Neural progenitor cell (in vitro differentiated cells): ENCODE measurements at regions not wholly inside any gene's neighbourhood (a gene's known extent, or its start where the extent isn't known, plus 50 kb on each side); places are given as distances from the start of the nearest gene placed in this dataset.

ENCODE experiments used
- DNase-seq: peaks from one replicate; pipeline ENCODE4 v3.0.0-alpha.2; 2016; ENCODE audit warnings: low spot score
- H2AFZ ChIP-seq: fragments of 200-600 bp; sonication (generic); replicated peaks from 2 replicates; pipeline ENCODE4 v1.6.1; 2016; ENCODE audit warnings: antibody characterized with exemption
- H3F3A ChIP-seq: fragments of 200-600 bp; sonication (generic); 2 replicates; pipeline ENCODE4 v1.6.1; 2016; ENCODE audit warnings: antibody characterized with exemption, low read depth
- H3K27ac ChIP-seq: fragments of 200-600 bp; sonication (generic); 2 replicates; pipeline ENCODE4 v1.5.1; 2016; ENCODE audit warnings: mild to moderate bottlenecking
- H3K27me3 ChIP-seq: fragments of 200-600 bp; sonication (generic); 2 replicates; pipeline ENCODE4 v1.6.1; 2016; ENCODE audit warnings: mild to moderate bottlenecking, moderate library complexity
- H3K36me3 ChIP-seq: fragments of 200-600 bp; sonication (generic); 2 replicates; pipeline ENCODE4 v1.5.1; 2016
- H3K4me1 ChIP-seq: fragments of 200-600 bp; sonication (generic); 2 replicates; pipeline ENCODE4 v1.6.1; 2016; ENCODE audit warnings: mixed run types
- H3K4me2 ChIP-seq: fragments of 200-600 bp; sonication (generic); 2 replicates; pipeline ENCODE4 v1.6.1; 2016
- H3K4me3 ChIP-seq: fragments of 200-600 bp; sonication (generic); 2 replicates; pipeline ENCODE4 v1.5.1; 2016
- H3K79me2 ChIP-seq: fragments of 200-600 bp; sonication (generic); 2 replicates; pipeline ENCODE4 v1.6.1; 2016; ENCODE audit warnings: low read depth
- H3K9ac ChIP-seq: fragments of 200-600 bp; sonication (generic); 2 replicates; pipeline ENCODE4 v1.6.1; 2016
- H3K9me3 ChIP-seq: fragments of 200-600 bp; sonication (generic); 2 replicates; pipeline ENCODE4 v1.5.1; 2016; ENCODE audit warnings: low read depth
- H4K20me1 ChIP-seq: fragments of 200-600 bp; sonication (generic); 2 replicates; pipeline ENCODE4 v1.6.1; 2016; ENCODE audit warnings: low read depth
- H3K27ac Mint-ChIP-seq: 3 replicates; pipeline ENCODE4 v1.8.0; 2021; ENCODE audit warnings: mixed read lengths
- H3K27me3 Mint-ChIP-seq: 2 replicates; pipeline ENCODE4 v1.8.0; 2022; ENCODE audit warnings: low read depth, mild to moderate bottlenecking, inconsistent platforms, moderate library complexity, mixed read lengths; ENCODE audit not compliant: insufficient read depth
- H3K36me3 Mint-ChIP-seq: 3 replicates; pipeline ENCODE4 v1.8.0; 2021; ENCODE audit warnings: mixed read lengths
- H3K4me1 Mint-ChIP-seq: 3 replicates; pipeline ENCODE4 v1.8.0; 2021; ENCODE audit warnings: mixed read lengths
- H3K4me3 Mint-ChIP-seq: 3 replicates; pipeline ENCODE4 v1.8.0; 2021; ENCODE audit warnings: mild to moderate bottlenecking, moderate library complexity, mixed read lengths
- H3K9me3 Mint-ChIP-seq: 3 replicates; pipeline ENCODE4 v1.8.0; 2020; ENCODE audit warnings: mixed read lengths
- CTCF ChIP-seq: fragments of 200-600 bp; sonication (generic); IDR thresholded peaks from 2 replicates; pipeline ENCODE4 v1.5.1; 2017; ENCODE audit warnings: antibody characterized with exemption, mild to moderate bottlenecking
- EZH2 ChIP-seq: fragments of 200-600 bp; sonication (generic); IDR thresholded peaks from 2 replicates; pipeline ENCODE4 v1.6.1; 2017; ENCODE audit warnings: antibody characterized with exemption, mild to moderate bottlenecking, moderate library complexity
- EZH2phosphoT487 ChIP-seq: fragments of 200-600 bp; sonication (generic); IDR thresholded peaks from 2 replicates; pipeline ENCODE4 v1.6.1; 2017; ENCODE audit warnings: antibody characterized with exemption

GRCh38 chr17:69900101-69900500 lies 174.9 kb upstream of the KCNJ16 start:
- DNase-seq = no peak
- Histone ChIP-seq H3K27me3 (no peaks in the 10 kb centered on the region), H2AFZ (no peak overlapping the region), H3K4me2 (no peak overlapping the region), H3K36me3 (no peaks in the 10 kb centered on the region), H3F3A (no peaks in the 10 kb centered on the region), H3K9me3 (no peaks in the 10 kb centered on the region), H3K79me2 (no peaks in the 10 kb centered on the region), H3K4me1 (no peaks in the 10 kb centered on the region), H3K9ac (no peak overlapping the region), H4K20me1 (no peaks in the 10 kb centered on the region), H3K4me3 (no peak overlapping the region), H3K27ac (no peak overlapping the region)
- H3K4me1 Mint-ChIP-seq = no peaks in the 10 kb centered on the region
- no peak overlapping the region for H3K27ac Mint-ChIP-seq
- no peaks in the 10 kb centered on the region for H3K9me3 Mint-ChIP-seq
- no peaks in the 10 kb centered on the region for H3K27me3 Mint-ChIP-seq
- TF ChIP-seq EZH2phosphoT487 (no peak), CTCF (no peak)
- no peak overlapping the region for H3K4me3 Mint-ChIP-seq
- no peaks in the 10 kb centered on the region for H3K36me3 Mint-ChIP-seq

DNA sequence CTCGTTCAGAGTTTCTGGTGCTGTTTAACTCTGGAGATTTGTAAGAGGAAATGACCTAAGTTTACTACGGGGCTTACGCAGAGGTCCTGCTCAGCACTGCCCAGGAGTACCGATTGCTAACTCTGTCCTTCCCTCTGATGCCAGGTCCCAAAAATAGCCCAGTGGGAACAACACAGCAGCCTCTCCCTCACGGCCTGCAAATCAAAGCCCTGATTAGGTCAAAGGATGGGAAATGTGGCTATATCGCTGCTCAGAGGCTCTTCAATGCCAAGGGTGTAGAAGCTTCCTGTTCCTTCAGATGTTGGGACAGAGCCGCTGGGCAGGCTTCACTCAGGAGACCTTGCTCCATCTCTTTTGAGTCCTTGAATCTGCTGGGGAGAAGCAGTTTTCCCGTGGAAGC lies 174.2 kb upstream of the KCNJ16 start:
- H3K4me3 Mint-ChIP-seq = no peak overlapping the region
- H3K27ac ChIP-seq = no peak overlapping the region
- H3K27me3 Mint-ChIP-seq = no peaks in the 10 kb centered on the region
- H3K4me2 ChIP-seq = no peak overlapping the region
- no peaks in the 10 kb centered on the region for H4K20me1 ChIP-seq
- TF ChIP-seq EZH2 (no peak), EZH2phosphoT487 (no peak), CTCF (no peak)
- no peak overlapping the region for H3K4me3 ChIP-seq
- no peaks in the 10 kb centered on the region for H3K9me3 ChIP-seq
- no peaks in the 10 kb centered on the region for H3K36me3 ChIP-seq
- no peaks in the 10 kb centered on the region for H3K4me1 Mint-ChIP-seq
- H3K27ac Mint-ChIP-seq = no peak overlapping the region
- no peaks in the 10 kb centered on the region for H3F3A ChIP-seq
- H3K4me1 ChIP-seq = no peaks in the 10 kb centered on the region
- no peaks in the 10 kb centered on the region for H3K9me3 Mint-ChIP-seq
- no peaks in the 10 kb centered on the region for H3K36me3 Mint-ChIP-seq
- no peaks in the 10 kb centered on the region for H3K27me3 ChIP-seq
- H3K9ac ChIP-seq = no peak overlapping the region
- no peaks in the 10 kb centered on the region for H3K79me2 ChIP-seq
- no peak for DNase-seq
- no peak overlapping the region for H2AFZ ChIP-seq

- H3K9me3 ChIP-seq = no peaks in the 10 kb centered on the region
- TF ChIP-seq EZH2 = no peak
- no peak for TF ChIP-seq EZH2phosphoT487
- TF ChIP-seq CTCF = no peak
Measured at GRCh38 chr17:69906306-69906705, 168.7 kb upstream of the KCNJ16 start.

More at GRCh38 chr17:69906306-69906705, 168.7 kb upstream of the KCNJ16 start:
- Histone ChIP-seq H3K36me3 (no peaks in the 10 kb centered on the region), H3K27ac (no peak overlapping the region), H4K20me1 (no peaks in the 10 kb centered on the region), H3F3A (no peaks in the 10 kb centered on the region), H3K4me2 (no peak overlapping the region), H3K4me1 (no peaks in the 10 kb centered on the region), H3K4me3 (no peak overlapping the region), H2AFZ (no peak overlapping the region), H3K79me2 (no peaks in the 10 kb centered on the region), H3K27me3 (no peaks in the 10 kb centered on the region), H3K9ac (no peak overlapping the region)
- Mint-ChIP-seq H3K4me3 (no peak overlapping the region), H3K36me3 (no peaks in the 10 kb centered on the region), H3K9me3 (no peaks in the 10 kb centered on the region), H3K27ac (no peak overlapping the region), H3K4me1 (peaks cover 5% of the 10 kb centered on the region), H3K27me3 (no peaks in the 10 kb centered on the region)
- no peak for DNase-seq
